GM19438 (cell line): ENCODE measurements at regions not wholly inside any gene's neighbourhood (a gene's known extent, or its start where the extent isn't known, plus 50 kb on each side); places are given as distances from the start of the nearest gene placed in this dataset.

ENCODE experiments used
- ATAC-seq: cut with Tn5 transposase; IDR thresholded peaks from one replicate; pipeline ENCODE4 v1.9.1; 2021; ENCODE audit warnings: low read depth; ENCODE audit not compliant: unreplicated experiment

- no peak for ATAC-seq
These were observed 486.0 kb upstream of the TBX3 start for GRCh38 chr12:115169981-115170380.

- no peak for ATAC-seq
These were observed 482.8 kb upstream of the TBX3 start for GRCh38 chr12:115166698-115167315.

- ATAC-seq = no peak
These were observed 479.7 kb upstream of the TBX3 start for GRCh38 chr12:115163710-115164109.

GRCh38 chr12:115160271-115161128 is 476.5 kb upstream of the TBX3 start:
- ATAC-seq = no peak

- no peak for ATAC-seq
These were observed 474.8 kb upstream of the TBX3 start for GRCh38 chr12:115158816-115159215.

GRCh38 chr12:115155665-115156645 is 472.0 kb upstream of the TBX3 start:
- no peak for ATAC-seq

GRCh38 chr12:115149685-115150378 is 465.9 kb upstream of the TBX3 start:
- no peak for ATAC-seq

GRCh38 chr12:115149279-115149678 is 465.3 kb upstream of the TBX3 start:
- ATAC-seq = no peak

GRCh38 chr12:115147916-115148315 is 463.9 kb upstream of the TBX3 start:
- ATAC-seq = no peak

GRCh38 chr12:115146453-115146852 is 462.5 kb upstream of the TBX3 start:
- no peak for ATAC-seq

- no peak for ATAC-seq
These were observed 460.4 kb upstream of the TBX3 start for GRCh38 chr12:115144425-115144824.

- no peak for ATAC-seq
These were observed 457.1 kb upstream of the TBX3 start for GRCh38 chr12:115140981-115141655.

GRCh38 chr12:115137812-115138521 is 454.0 kb upstream of the TBX3 start:
- ATAC-seq = no peak

GRCh38 chr12:115135800-115136211 is 451.8 kb upstream of the TBX3 start:
- ATAC-seq = no peak

- no peak for ATAC-seq
These were observed 450.3 kb upstream of the TBX3 start for GRCh38 chr12:115134298-115134697.

- ATAC-seq = no peak
These were observed 448.9 kb upstream of the TBX3 start for GRCh38 chr12:115132905-115133304.

GRCh38 chr12:115132145-115132544 is 448.2 kb upstream of the TBX3 start:
- ATAC-seq = no peak

GRCh38 chr12:115129727-115130126 is 445.8 kb upstream of the TBX3 start:
- no peak for ATAC-seq

GRCh38 chr12:115121053-115121452 is 437.1 kb upstream of the TBX3 start:
- ATAC-seq = no peak
